ENCODE measurements at regions not wholly inside any gene's neighbourhood (a gene's known extent, or its start where the extent isn't known, plus 50 kb on each side); places are given as distances from the start of the nearest gene placed in this dataset.

DNA sequence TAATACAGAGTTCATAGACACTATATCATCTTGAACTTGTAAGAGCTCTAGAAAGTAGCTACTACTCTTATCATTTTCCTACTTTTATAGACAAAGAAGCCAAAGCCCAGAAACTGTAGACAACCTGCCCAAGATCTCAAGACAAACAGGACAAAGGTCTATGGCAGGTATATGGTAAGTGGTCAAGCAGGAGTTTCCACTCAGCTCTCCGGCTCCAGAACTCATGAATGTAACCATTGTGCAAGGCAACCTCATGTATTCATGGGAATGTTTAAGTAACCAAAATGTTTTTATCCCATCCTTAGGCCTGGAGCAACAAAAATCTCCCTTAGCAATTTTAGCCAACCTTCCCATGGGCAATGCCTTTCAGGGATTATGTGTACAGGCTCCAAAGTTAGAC, 163.4 kb upstream of the PUM3 start:
- no peaks in the 10 kb centered on the region for H3K36me3 ChIP-seq
- H3K27ac ChIP-seq = no peak overlapping the region
- no peaks in the 10 kb centered on the region for H3K9me3 ChIP-seq
- ATAC-seq = no peak
- H3K4me3 ChIP-seq = no peak overlapping the region
- intact Hi-C loops (cut with DNase I) = no loop called here
- H3K4me1 ChIP-seq = no peaks in the 10 kb centered on the region
- no peak for DNase-seq
- TF ChIP-seq, protein P1, sequence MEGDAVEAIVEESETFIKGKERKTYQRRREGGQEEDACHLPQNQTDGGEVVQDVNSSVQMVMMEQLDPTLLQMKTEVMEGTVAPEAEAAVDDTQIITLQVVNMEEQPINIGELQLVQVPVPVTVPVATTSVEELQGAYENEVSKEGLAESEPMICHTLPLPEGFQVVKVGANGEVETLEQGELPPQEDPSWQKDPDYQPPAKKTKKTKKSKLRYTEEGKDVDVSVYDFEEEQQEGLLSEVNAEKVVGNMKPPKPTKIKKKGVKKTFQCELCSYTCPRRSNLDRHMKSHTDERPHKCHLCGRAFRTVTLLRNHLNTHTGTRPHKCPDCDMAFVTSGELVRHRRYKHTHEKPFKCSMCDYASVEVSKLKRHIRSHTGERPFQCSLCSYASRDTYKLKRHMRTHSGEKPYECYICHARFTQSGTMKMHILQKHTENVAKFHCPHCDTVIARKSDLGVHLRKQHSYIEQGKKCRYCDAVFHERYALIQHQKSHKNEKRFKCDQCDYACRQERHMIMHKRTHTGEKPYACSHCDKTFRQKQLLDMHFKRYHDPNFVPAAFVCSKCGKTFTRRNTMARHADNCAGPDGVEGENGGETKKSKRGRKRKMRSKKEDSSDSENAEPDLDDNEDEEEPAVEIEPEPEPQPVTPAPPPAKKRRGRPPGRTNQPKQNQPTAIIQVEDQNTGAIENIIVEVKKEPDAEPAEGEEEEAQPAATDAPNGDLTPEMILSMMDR (IDR thresholded peaks at IDR 0.05) = no peak
- no peaks in the 10 kb centered on the region for H3K27me3 ChIP-seq (ENCODE audit: low read depth)

DNA sequence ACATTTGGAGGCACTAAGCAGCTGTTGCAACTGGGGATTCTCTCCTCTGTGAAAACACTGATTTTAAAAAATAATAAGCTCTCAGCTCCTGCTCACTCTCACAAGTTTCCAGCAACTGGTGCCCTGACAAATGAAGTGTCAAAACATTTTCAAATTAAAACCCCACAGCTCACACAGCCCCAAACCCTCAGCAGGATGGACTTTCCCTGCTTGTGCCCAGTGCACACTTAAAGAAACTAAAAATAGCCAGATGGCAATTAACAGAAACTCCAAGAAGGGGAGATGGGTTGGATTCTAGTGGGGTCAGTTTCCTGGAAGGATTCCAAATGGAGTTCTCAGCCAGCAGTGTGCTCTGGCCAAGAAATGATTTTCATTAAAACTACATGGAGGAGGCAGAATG, 163.0 kb upstream of the PUM3 start:
- no peak for ATAC-seq
- no peaks in the 10 kb centered on the region for H3K9me3 ChIP-seq
- no peak overlapping the region for H3K4me3 ChIP-seq
- H3K27ac ChIP-seq = no peak overlapping the region
- no peak for DNase-seq
- H3K36me3 ChIP-seq = no peaks in the 10 kb centered on the region
- intact Hi-C loops (cut with DNase I) = no loop called here
- TF ChIP-seq, protein P1 (IDR thresholded peaks at IDR 0.05) = no peak
- no peaks in the 10 kb centered on the region for H3K4me1 ChIP-seq
- no peaks in the 10 kb centered on the region for H3K27me3 ChIP-seq (ENCODE audit: low read depth)

DNA sequence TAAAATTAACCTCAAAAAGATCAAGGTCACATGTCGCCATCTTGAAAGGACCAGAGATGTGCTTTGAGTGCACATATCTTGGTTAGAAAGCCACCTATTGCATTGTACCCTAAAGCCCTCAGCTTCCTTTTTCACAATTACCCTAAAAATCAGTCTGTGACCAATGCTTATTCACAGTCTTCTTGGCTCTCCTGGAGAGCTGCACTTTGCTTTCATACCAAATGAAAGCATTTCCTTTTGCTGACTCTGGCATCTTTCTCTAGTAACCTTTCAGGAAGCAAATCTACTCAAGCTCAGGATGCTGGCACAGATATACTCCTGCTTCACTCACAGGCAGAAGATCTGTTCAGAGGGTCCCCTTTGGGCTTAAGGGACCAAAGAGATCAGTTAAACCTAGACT, 160.7 kb upstream of the PUM3 start:
- intact Hi-C loops (cut with DNase I) = no loop called here
- TF ChIP-seq, protein P1 (IDR thresholded peaks at IDR 0.05) = no peak
- H3K9me3 ChIP-seq = no peaks in the 10 kb centered on the region
- H3K4me1 ChIP-seq = no peaks in the 10 kb centered on the region
- no peak for DNase-seq
- no peaks in the 10 kb centered on the region for H3K36me3 ChIP-seq
- ATAC-seq = no peak
- H3K27me3 ChIP-seq (ENCODE audit: low read depth) = no peaks in the 10 kb centered on the region
- H3K27ac ChIP-seq = no peak overlapping the region
- H3K4me3 ChIP-seq = no peak overlapping the region

DNA sequence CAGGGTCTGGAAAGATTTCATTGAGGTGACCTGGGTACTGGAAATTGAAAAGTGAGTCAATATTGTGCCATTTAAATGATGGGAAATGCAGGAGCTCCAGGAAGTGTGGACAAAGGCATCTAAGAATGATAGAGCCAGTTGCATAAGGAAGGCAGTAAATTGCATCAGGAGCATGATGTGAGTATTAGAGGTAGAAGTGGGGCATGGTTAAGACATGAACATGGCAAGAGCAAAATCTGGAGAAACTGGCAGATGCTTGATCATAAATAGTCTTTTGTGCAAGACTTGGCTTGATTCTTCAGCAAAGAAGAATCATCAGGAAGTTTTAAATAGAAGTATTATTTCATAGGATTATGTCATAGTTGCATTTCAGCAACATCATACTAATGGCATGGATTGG, 157.4 kb upstream of the PUM3 start:
- DNase-seq (no peak), ATAC-seq (no peak)
- intact Hi-C loops (cut with DNase I) = no loop called here
- no peak overlapping the region for H3K4me3 ChIP-seq
- TF ChIP-seq, protein P1 (IDR thresholded peaks at IDR 0.05) = no peak
- no peaks in the 10 kb centered on the region for H3K36me3 ChIP-seq
- H3K27ac ChIP-seq = no peak overlapping the region
- no peaks in the 10 kb centered on the region for H3K4me1 ChIP-seq
- H3K9me3 ChIP-seq = no peaks in the 10 kb centered on the region
- H3K27me3 ChIP-seq (ENCODE audit: low read depth) = no peaks in the 10 kb centered on the region

DNA sequence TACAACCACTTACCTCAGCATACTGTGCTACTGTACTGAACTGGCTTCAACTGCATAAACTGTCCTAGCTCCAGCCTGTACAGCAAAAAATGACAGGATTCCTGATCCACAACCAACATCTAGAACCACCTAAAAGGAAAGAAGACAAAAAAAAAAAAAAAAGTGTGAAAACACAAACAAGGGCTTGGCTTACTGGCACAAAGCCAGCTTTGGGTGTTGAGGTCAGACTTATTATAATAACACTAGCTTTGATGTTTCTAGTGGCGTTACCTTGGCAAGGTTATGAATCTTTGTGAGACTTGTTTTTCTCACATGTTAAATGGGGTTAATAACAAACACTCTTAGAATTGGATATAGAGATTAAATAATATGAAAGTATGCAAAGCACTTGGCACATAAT, 148.5 kb upstream of the PUM3 start:
- no peak for ATAC-seq
- H3K4me3 ChIP-seq = no peak overlapping the region
- no peak overlapping the region for H3K27ac ChIP-seq
- TF ChIP-seq, protein P1 (IDR thresholded peaks at IDR 0.05) = no peak
- no peaks in the 10 kb centered on the region for H3K4me1 ChIP-seq
- H3K9me3 ChIP-seq = no peaks in the 10 kb centered on the region
- DNase-seq = no peak
- H3K36me3 ChIP-seq = no peaks in the 10 kb centered on the region
- peaks cover 5% of the 10 kb centered on the region for H3K27me3 ChIP-seq (ENCODE audit: low read depth)
- intact Hi-C loops (cut with DNase I) = no loop called here

DNA sequence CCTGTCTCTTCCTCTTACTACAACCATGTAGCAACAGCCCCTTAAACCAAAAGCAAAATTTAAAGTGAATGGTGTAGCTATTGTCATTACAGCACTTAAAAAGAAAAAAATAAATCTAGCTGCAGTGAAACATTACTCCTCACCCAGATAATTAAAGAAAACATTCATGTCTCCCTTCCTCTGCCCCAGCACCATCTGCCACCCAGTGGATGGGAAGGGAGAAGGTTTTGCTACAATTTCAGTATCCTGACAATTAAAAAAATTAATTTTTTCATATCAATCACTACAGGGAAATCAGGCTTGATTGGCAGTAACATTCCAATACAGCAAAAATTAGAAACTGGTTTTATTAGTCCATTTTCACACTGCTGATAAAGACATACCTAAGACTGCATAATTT, 147.4 kb upstream of the PUM3 start:
- no peak overlapping the region for H3K27ac ChIP-seq
- H3K36me3 ChIP-seq = no peaks in the 10 kb centered on the region
- no peak for ATAC-seq
- TF ChIP-seq, protein P1 (IDR thresholded peaks at IDR 0.05) = no peak
- peaks cover 5% of the 10 kb centered on the region for H3K27me3 ChIP-seq (ENCODE audit: low read depth)
- no peaks in the 10 kb centered on the region for H3K4me1 ChIP-seq
- no peaks in the 10 kb centered on the region for H3K9me3 ChIP-seq
- intact Hi-C loops (cut with DNase I) = no loop called here
- H3K4me3 ChIP-seq = no peak overlapping the region
- no peak for DNase-seq

All from lower lobe of right lung (tissue), 2 donors.